Stimulated activated CD4-positive, alpha-beta T cell treated with anti-CD3 and anti-CD28 coated beads, Interleukin-4, amount 100 ng/mL, for 24 hours (primary cell): ENCODE measurements at regions not wholly inside any gene's neighbourhood (a gene's known extent, or its start where the extent isn't known, plus 50 kb on each side); places are given as distances from the start of the nearest gene placed in this dataset.

Source experiments
- DNase-seq: peaks from one replicate; pipeline ENCODE4 v3.0.0-alpha.2; 2020

- DNase-seq, result no peak
Observed at GRCh38 chr9:88737031-88737430, 202.1 kb downstream of the NXNL2 start.

DNA sequence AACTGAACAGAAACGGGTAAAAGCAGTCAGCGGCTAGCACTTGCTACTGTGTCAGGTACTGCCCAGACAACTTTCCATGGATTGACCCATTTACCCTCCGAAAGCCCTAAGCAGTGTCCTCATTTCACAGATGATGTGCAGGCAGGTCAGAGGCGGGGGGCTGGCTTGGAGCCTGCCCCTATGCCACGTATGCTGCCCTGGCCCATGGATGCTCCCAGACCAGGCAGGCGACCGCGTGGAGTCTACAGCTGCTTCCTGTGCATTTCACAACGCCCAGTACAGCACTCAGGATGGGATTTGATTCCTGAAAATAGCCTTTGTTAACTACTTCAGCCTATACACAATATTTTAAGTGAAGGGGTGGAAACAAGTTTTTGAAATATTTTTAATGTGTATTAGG is 202.9 kb downstream of the NXNL2 start:
- no peak for DNase-seq

- no peak for DNase-seq
Observed at GRCh38 chr9:88738709-88739108, 203.7 kb downstream of the NXNL2 start.

- no peak for DNase-seq
Observed at GRCh38 chr9:88739373-88739772, 204.4 kb downstream of the NXNL2 start.

DNA sequence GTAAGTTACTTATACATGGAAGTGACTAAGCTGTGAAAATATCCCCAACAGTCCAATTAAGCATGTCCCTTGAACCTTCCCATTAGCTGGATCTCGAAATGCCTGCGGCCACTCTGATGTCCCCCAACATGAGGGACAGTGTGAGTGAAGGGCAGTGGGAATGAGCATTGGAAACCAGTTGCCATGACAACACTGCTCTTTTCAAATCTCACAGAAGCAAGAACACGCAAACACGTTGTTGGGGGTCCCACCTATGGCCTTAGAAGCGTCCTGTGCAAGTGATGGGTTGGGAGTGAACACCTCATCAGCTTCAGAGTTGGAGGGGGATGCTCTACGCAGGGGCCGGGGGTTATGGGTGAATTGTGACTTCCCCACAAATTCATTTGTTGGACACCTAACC is 205.9 kb downstream of the NXNL2 start:
- no peak for DNase-seq

GRCh38 chr9:88741335-88741734 is 206.4 kb downstream of the NXNL2 start:
- DNase-seq, result no peak

- DNase-seq, result no peak
Observed at GRCh38 chr9:88742483-88742882, 207.5 kb downstream of the NXNL2 start.

DNA sequence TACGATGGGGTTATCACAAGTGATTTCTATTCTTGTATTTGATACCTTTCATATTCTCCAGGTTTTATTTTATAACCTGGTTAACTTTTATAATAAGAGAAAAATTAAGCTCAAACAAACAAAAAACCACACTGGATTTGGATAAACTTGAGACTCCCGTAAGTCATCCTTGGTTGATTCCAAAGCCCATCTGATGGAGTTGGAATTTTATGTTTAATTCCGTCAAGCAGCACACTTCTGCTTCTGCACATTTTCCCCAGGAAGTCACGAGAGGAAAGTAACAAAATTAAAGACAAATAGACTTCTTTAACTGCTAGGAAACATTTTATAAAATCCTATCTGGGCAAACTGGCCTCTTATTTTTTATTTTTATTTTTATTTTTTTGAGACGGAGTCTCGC is 207.9 kb downstream of the NXNL2 start:
- no peak for DNase-seq

DNA sequence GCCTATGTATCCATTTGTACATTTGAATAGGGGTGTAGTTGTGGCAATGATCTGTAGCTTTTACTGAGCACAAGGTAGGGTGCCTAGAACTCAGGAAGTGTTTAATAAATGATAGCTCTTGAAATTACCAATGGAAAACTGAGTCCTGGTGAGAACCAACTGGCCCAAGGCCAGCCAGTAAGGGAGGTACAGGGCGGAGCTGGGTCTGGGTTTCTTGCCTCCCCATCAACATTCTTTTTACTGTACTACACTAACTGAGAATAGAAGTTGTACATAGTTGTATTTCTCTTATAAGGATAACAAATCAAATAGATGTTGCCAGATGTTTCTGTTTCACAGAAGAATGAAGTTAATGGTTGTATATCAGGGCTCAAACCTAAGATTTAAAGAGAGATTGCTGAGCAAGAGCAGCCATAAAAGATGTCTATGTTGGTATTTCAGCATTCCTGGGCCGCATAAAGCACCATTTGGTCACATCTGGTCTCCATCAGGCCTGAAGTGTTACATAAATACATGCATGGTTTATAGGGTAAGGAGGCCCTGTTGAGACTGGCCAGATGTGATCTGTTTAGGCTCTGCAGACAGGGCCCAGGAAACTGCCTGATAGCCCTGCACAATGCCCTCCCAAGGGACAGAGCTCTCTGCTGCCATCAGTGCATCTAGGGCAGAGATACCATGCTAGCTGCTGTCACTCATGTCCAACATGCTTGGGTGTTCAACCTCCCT is 210.5 kb downstream of the NXNL2 start:
- no peak for DNase-seq

DNA sequence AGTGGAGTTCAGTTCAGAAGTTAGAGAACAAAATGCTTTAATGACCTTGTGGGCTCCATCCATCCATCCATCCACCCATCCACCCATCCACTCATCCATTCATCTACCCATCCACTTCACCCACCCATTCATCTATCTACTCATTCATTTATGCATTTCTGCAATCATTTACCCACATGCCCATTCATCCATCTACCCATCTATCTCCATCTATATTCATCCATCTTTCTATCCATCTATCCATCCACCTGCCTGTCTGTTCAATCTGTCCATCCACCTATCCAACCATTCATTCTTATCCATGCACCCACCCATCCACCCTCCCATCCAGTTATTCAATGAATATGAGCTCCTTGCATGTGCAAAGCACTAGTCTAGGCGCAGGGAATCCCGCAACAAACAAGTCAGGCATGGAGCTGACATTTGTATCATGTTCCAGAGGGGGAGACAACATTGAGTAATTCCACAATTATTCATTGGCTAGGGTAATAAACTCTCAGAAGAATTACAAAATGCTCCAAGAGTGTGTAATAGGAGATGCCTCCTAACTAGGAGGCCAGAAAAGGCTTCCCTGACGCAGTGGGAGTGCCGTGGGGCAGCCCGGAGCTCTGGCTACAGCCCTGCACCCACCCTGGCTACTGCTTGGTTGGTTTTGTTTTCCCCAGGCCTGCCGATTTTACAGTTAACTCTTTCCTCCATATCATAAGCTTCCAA is 211.2 kb downstream of the NXNL2 start:
- no peak for DNase-seq

GRCh38 chr9:88746743-88747398 is 211.9 kb downstream of the NXNL2 start:
- no peak for DNase-seq

- no peak for DNase-seq
Observed at GRCh38 chr9:88747768-88748167, 212.8 kb downstream of the NXNL2 start.

DNA sequence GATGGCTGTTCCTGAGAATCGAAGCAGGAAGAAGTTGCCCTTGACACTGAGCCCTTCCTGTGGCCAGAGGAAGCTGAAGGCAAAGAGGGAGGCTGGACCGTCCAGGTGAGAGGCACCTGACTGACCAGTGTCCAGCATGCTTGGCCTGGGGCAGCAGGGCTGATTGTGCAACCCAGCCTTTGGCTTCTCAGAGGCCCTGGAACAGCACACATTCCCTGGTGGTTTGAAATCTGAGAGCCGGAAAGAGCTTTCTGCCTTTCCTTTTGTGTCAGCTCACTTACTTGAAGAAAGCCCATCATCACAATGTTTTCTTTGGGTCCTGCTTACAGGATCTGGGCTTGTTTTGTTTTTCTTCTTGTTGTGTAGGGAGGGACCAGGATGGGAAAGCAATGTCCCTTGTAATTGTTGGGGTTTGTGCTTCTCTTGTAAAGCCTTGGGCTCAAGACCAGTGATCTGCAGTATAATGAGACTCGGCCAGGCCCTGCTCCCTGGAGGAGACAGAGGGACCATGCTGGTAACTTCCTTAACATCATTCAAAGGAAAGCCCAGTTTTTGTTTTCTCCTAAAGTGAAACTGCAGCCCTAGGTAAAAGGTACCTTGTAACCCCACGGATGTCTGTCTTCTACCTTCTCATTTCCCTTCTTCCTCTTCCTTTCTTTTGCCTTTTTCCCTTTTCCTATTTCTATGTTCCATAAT is 213.7 kb downstream of the NXNL2 start:
- no peak for DNase-seq

DNA sequence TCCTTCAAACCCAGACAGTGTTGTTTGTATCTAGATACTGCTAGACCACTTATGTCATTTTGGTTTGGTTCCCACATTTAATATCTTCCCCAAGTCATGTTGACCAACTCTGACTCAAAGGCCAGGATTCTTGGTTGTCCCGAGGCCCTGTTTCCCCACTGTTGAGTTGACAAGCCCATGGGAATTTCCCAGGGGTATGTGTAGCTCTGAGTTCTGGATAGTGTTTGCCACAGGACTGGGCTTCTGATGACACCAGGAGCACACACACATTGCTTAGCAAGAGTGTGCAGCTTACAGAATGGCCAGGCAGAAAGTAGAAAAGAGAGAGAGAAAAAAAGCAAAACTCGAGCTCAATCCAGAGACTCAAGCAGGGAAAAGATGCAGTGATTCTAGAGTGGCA is 214.4 kb downstream of the NXNL2 start:
- no peak for DNase-seq

DNA sequence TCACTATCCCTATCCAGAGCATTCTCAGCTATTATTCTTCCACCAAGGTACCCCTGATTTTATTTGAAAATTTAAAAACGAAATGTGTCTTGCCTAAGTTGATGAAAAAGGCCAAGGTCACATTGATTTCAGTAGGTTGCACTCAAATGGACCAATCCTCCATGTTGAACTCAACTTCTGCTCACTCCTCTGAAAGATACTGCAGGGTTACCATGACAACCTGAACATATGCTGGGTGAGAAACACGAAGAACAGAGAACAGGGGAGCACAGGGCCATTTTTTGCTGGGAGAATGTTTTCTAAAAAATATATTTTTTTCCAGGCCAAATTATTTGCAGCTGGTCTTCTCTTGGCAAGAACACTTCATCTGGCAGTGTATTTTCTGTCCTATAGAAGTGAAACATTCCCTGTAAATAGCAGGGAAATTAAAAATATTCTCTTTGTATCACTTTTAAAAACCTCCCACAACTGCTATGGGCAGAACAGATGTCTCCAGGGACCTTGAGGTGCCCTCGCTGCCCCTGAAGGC is 215.9 kb downstream of the NXNL2 start:
- DNase-seq, result no peak

DNA sequence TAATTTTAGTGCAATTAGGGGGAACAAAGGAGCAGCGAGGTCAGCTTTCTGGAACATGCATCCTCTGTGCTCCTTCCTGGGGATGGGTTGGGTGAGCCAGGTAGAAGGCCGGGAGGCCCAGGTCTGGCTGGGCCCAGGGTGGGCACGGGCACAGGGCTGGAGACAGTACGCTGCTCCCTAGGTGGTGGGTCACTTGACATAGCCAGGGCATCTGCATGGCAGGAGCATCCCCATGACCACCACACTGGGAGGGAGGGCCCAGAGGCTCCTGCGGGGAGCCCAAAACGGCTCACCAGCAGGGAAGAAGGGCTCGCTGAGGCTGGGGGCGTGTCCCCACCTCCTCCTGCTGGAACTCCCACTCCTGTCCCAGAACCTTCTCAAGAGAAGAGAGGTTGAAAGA is 216.8 kb downstream of the NXNL2 start:
- DNase-seq, result no peak

DNA sequence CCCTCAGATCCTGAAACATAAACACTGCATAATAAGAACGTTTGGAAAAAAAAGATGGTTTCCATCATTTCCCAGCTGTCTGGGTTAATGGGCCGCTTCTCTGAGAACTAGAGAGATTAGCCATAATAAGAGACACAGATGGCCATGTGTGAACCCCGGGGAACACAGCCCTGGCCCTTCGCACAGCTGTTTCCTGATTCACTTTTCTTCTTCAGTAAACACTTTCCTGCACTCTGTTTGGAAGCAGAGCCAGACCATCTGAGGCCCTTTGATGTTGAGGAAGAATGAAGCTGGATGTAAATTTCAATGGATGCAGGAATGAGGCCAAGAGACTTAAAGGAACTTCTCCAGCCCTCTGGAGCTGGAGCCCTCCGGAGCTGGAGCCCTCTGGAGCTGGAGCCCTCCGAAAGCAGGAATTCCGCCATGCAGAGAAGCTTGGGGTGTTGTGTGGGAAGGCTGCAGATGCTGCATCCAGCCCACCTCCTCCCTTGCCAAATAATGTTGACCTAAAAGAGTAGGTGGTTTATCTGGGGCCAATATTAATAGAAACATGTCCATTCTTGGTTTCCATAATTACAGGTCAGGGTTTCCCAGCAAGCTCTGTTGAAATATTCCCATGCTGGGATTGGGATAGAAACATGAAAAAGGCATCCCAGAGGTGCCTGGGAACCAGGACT is 218.9 kb downstream of the NXNL2 start:
- DNase-seq, result no peak

GRCh38 chr9:88754452-88754851 is 219.5 kb downstream of the NXNL2 start:
- DNase-seq, result no peak

DNA sequence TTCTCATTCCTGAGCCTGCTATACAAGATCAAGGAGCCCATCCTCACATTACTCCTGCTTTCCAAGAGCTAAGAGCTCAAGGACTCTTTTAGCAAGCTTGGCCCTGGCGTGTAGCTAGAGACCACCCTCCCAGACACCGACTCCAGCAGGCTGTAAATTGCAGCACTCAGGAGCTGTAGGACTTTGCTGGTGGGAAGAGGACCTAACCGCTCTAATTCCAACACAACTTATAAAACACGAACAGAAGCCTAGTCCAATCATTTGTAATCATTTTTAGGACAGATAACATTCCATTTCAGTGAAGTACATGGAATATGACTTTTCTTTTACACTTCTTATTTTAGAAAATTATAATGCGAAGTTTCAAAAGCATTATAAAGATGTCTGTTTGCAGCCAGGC is 219.9 kb downstream of the NXNL2 start:
- no peak for DNase-seq

DNA sequence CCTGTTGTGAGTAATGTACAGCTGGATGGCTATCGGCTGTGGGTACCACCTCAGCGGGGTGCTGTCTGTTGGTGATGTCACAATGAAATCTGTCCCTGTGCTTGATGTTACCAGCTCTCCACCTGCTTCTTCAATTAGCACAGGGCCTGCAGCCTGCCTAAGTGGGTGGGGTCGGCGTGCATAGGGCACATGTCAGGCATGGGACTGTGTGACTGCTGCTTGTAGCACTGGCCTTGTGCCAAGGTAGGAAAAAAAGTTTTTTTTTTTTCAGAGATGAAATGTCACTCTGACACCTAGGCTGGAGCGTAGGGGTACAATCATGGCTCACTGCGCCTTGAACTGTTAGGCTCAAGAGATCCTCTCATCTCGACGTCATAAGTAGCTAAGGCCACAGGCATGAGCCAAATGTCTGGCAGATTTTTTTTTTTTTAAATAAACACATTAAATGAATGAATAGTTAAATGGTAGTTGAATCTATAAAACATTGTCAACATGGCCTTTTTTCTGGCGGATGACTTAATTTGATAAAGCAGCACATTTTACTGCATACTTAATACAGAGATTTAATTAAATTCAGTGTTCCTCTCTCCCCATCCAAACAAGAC is 222.5 kb downstream of the NXNL2 start:
- DNase-seq, result no peak

- DNase-seq, result no peak
Observed at GRCh38 chr9:88759364-88759763, 224.4 kb downstream of the NXNL2 start.

DNA sequence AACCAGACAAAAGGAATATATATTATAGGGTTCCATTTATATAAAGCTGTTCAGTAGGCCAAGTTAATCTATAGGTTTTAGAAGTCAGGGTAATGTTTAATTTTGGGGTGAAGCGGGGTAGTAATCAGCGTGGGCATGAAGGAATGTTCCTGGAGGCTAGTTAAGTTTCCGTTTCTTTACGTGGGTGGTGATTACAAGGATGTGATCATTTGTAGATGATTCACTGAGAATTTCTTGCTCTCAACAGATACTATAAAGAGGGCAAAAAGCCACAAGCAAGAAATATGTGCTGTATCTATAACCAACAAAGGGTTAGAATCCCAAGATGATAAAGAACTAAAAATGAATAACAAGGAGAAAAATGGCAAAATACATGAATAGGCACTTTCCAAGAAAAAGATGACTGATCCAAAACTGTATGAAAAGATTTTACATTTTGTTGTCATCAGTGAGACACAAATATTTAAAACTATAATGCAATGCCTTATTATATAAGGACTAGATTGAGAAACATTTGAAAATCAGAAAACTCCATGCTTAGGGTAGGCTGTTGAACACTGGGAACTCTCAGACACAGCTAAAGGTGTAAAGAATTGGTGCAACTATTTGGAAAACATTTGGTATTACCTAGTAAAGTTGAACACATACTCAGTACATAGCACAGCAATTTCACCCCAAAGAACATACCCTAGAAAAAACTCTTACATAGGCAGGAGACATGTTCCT is 224.3 kb upstream of the S1PR3 start:
- DNase-seq, result no peak
